Hepatocyte (in vitro differentiated cells): ENCODE measurements at regions not wholly inside any gene's neighbourhood (a gene's known extent, or its start where the extent isn't known, plus 50 kb on each side); places are given as distances from the start of the nearest gene placed in this dataset.

Experiments used
- DNase-seq: peaks from one replicate; pipeline ENCODE4 v3.0.0-alpha.2; 2016; ENCODE audit warnings: low spot score
- H2AFZ ChIP-seq: fragments of 200-600 bp; sonication (generic); 2 replicates; pipeline ENCODE4 v1.6.0; 2016; ENCODE audit warnings: antibody characterized with exemption, mild to moderate bottlenecking
- H3K27ac ChIP-seq: fragments of 200-600 bp; sonication (generic); 2 replicates; pipeline ENCODE4 v1.5.1; 2016; ENCODE audit warnings: mild to moderate bottlenecking
- H3K27me3 ChIP-seq: fragments of 200-600 bp; sonication (generic); 2 replicates; pipeline ENCODE4 v1.6.1; 2016
- H3K36me3 ChIP-seq: fragments of 200-600 bp; sonication (generic); replicated peaks from 2 replicates; pipeline ENCODE4 v1.5.1; 2016; ENCODE audit warnings: low read depth; ENCODE audit not compliant: insufficient read depth
- H3K4me1 ChIP-seq: fragments of 200-600 bp; sonication (generic); 2 replicates; pipeline ENCODE4 v1.5.1; 2016; ENCODE audit warnings: mild to moderate bottlenecking, moderate library complexity; ENCODE audit not compliant: insufficient read depth
- H3K4me2 ChIP-seq: fragments of 200-600 bp; sonication (generic); 2 replicates; pipeline ENCODE4 v1.6.0; 2016
- H3K4me3 ChIP-seq: fragments of 200-600 bp; sonication (generic); 2 replicates; pipeline ENCODE4 v1.5.1; 2016; ENCODE audit warnings: mild to moderate bottlenecking
- H3K79me2 ChIP-seq: fragments of 200-600 bp; sonication (generic); 2 replicates; pipeline ENCODE4 v1.6.0; 2017; ENCODE audit warnings: mild to moderate bottlenecking
- H3K9me2 ChIP-seq: fragments of 200-600 bp; sonication (generic); replicated peaks from 2 replicates; pipeline ENCODE4 v1.6.0; 2017; ENCODE audit warnings: mild to moderate bottlenecking; ENCODE audit not compliant: insufficient read depth
- H3K9me3 ChIP-seq: fragments of 200-600 bp; sonication (generic); 2 replicates; pipeline ENCODE4 v1.5.1; 2016; ENCODE audit warnings: low read depth, mild to moderate bottlenecking
- H4K20me1 ChIP-seq: fragments of 200-600 bp; sonication (generic); 2 replicates; pipeline ENCODE4 v1.6.0; 2016; ENCODE audit warnings: mild to moderate bottlenecking; ENCODE audit not compliant: insufficient read depth, poor library complexity, severe bottlenecking
- CTCF ChIP-seq: fragments of 200-600 bp; sonication (generic); IDR thresholded peaks from 2 replicates; pipeline ENCODE4 v1.5.1; 2016; ENCODE audit warnings: antibody characterized with exemption, mild to moderate bottlenecking; ENCODE audit not compliant: poor library complexity
- EZH2 ChIP-seq: fragments of 200-600 bp; sonication (generic); IDR thresholded peaks from 2 replicates; pipeline ENCODE4 v1.6.1; 2016; ENCODE audit warnings: antibody characterized with exemption, mild to moderate bottlenecking, borderline replicate concordance
- EZH2phosphoT487 ChIP-seq: fragments of 200-600 bp; sonication (generic); IDR thresholded peaks from one replicate; pipeline ENCODE4 v1.6.1; 2018; ENCODE audit warnings: antibody characterized with exemption, mild to moderate bottlenecking, low read depth, moderate library complexity; ENCODE audit not compliant: unreplicated experiment, severe bottlenecking
- WGBS: methylation state at CpG from one replicate; pipeline ENCODE4 v1.1.6; 2016; ENCODE audit warnings: low lambda C conversion rate; ENCODE audit errors: missing lambda C conversion rate; 5-methylcytosine and 5-hydroxymethylcytosine counted together

GRCh38 chr2:175323162-175323561 lies 141.7 kb upstream of the ATP5MC3 start:
- no peak for DNase-seq
- no peak overlapping the region for H2AFZ ChIP-seq
- H3K9me3 ChIP-seq: no peaks in the 10 kb centered on the region
- H3K4me1 ChIP-seq: no peaks in the 10 kb centered on the region
- H3K9me2 ChIP-seq: no peaks in the 10 kb centered on the region
- no peak overlapping the region for H3K4me2 ChIP-seq
- no peaks in the 10 kb centered on the region for H3K79me2 ChIP-seq
- 93% methylated on average over 4 of the region's 4 CpGs for WGBS
- TF ChIP-seq CTCF: no peak
- no peaks in the 10 kb centered on the region for H3K36me3 ChIP-seq
- H3K4me3 ChIP-seq: no peak overlapping the region
- H3K27ac ChIP-seq: no peak overlapping the region
- H4K20me1 ChIP-seq: no peaks in the 10 kb centered on the region
- H3K27me3 ChIP-seq: no peaks in the 10 kb centered on the region

DNA sequence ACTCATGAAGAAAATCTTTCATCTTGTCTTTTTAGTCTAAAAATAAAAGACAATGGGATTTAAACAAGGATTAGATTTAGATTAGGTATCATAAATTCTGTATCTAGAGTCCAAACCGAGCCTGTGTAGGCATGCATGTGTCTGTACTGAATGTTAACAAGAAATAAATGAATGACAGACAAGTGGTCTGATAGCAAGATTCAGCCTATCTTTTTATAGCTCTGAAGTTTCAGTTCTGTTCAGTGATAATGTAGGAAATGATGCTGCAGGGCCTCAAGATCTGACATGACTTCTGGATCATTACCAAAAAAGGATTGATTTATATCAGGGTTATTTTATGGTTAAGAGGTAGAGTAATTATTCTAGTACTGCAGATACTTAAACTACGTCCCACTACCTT lies 137.0 kb upstream of the ATP5MC3 start:
- Histone ChIP-seq H3K79me2 (no peaks in the 10 kb centered on the region), H3K27me3 (no peaks in the 10 kb centered on the region), H3K4me3 (no peak overlapping the region), H3K4me1 (no peaks in the 10 kb centered on the region), H4K20me1 (no peaks in the 10 kb centered on the region), H3K9me3 (no peaks in the 10 kb centered on the region), H3K4me2 (no peak overlapping the region), H2AFZ (no peak overlapping the region), H3K36me3 (no peaks in the 10 kb centered on the region), H3K9me2 (no peaks in the 10 kb centered on the region), H3K27ac (no peak overlapping the region)
- DNase-seq: no peak
- WGBS: 61% methylated on average over 2 of the region's 2 CpGs
- TF ChIP-seq EZH2phosphoT487 (no peak), EZH2 (no peak), CTCF (no peak)

DNA sequence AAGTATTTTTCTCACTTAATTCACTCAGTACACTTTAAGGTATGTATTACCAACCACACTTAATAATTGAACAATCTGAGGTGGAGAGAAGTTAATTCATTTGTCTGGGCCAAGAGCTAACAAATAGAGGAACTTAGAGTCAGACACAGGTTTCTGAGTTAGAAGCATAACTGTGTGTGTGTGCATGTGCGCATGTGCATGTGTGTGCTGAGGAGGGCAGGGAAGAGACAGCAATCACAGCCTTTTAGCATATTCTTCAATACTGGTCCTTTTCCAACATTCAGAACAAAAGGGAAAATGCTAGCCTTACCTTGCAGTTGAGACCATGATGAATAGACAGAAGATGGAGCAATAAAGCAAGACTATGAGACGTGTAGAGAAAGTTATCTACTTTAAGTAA lies 136.2 kb upstream of the ATP5MC3 start:
- WGBS: 90% methylated on average over 2 of the region's 2 CpGs
- Histone ChIP-seq H3K9me3 (no peaks in the 10 kb centered on the region), H3K4me1 (no peaks in the 10 kb centered on the region)

More for the DNA sequence above, 136.2 kb upstream of the ATP5MC3 start:
- Histone ChIP-seq H2AFZ (no peak overlapping the region), H3K27ac (no peak overlapping the region), H3K79me2 (no peaks in the 10 kb centered on the region), H3K27me3 (no peaks in the 10 kb centered on the region), H3K9me2 (no peaks in the 10 kb centered on the region), H3K4me2 (no peak overlapping the region), H4K20me1 (no peaks in the 10 kb centered on the region), H3K4me3 (no peak overlapping the region), H3K36me3 (no peaks in the 10 kb centered on the region)
- no peak for DNase-seq
- no peak for TF ChIP-seq CTCF
- no peak for TF ChIP-seq EZH2phosphoT487
- TF ChIP-seq EZH2: no peak
